Peyer's patch (tissue), 4 donors: ENCODE measurements at regions not wholly inside any gene's neighbourhood (a gene's known extent, or its start where the extent isn't known, plus 50 kb on each side); places are given as distances from the start of the nearest gene placed in this dataset.

Experiments
- POLR2A ChIP-seq, 2 donors: fragments of 450-650 bp; IDR thresholded peaks; one replicate each; pipeline ENCODE4 v1.5.1; 2017; ENCODE audit warnings: antibody characterized with exemption in 2 of 2, mild to moderate bottlenecking in 2 of 2, moderate library complexity in 2 of 2
- TF ChIP-seq, protein P1 (sequence below), 6 experiments: fragments of 450-650 bp in 4 of 6; fragments of 200-600 bp in 2 of 6; sonication (generic) in 1 of 6; IDR thresholded peaks; one replicate each; pipeline ENCODE4 v1.5.1; 2017 to 2019; ENCODE audit warnings: antibody characterized with exemption in 6 of 6, mild to moderate bottlenecking in 3 of 6, moderate library complexity in 1 of 6

DNA sequence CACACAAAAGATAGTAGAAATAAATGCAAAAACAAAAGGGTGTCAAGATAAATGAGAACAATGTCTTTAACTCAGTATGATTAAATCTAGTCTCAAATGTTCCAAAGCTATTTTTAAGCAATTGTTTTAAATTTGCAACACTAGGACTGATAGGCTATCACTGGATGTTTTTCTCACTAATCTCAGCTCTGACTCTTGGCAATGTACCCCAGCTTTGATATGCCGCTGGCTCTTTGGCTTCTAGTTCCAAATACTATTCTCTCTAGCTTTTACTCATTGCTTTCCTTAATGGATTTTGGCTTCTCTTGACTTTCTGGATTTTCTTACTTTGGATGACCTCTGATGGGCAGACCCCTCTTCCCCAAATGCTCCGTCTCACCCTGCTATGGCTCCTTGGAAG is 116.0 kb upstream of the SLC35B3 start:
- TF ChIP-seq POLR2A (IDR thresholded peaks at IDR 0.05): no peak
- TF ChIP-seq, protein P1, sequence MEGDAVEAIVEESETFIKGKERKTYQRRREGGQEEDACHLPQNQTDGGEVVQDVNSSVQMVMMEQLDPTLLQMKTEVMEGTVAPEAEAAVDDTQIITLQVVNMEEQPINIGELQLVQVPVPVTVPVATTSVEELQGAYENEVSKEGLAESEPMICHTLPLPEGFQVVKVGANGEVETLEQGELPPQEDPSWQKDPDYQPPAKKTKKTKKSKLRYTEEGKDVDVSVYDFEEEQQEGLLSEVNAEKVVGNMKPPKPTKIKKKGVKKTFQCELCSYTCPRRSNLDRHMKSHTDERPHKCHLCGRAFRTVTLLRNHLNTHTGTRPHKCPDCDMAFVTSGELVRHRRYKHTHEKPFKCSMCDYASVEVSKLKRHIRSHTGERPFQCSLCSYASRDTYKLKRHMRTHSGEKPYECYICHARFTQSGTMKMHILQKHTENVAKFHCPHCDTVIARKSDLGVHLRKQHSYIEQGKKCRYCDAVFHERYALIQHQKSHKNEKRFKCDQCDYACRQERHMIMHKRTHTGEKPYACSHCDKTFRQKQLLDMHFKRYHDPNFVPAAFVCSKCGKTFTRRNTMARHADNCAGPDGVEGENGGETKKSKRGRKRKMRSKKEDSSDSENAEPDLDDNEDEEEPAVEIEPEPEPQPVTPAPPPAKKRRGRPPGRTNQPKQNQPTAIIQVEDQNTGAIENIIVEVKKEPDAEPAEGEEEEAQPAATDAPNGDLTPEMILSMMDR (IDR thresholded peaks at IDR 0.05): no peak
